HFFc6 (cell line): ENCODE measurements at regions not wholly inside any gene's neighbourhood (a gene's known extent, or its start where the extent isn't known, plus 50 kb on each side); places are given as distances from the start of the nearest gene placed in this dataset.

Experiments
- DNase-seq: peaks from one replicate; pipeline ENCODE4 v3.0.0-alpha.2; 2018
- H3K27ac Mint-ChIP-seq: 2 replicates; pipeline ENCODE4 v1.8.0; 2020; ENCODE audit warnings: mild to moderate bottlenecking, mixed read lengths
- H3K27me3 Mint-ChIP-seq: 2 replicates; pipeline ENCODE4 v1.8.0; 2021; ENCODE audit warnings: mild to moderate bottlenecking, moderate library complexity, mixed read lengths; ENCODE audit not compliant: insufficient read depth
- H3K36me3 Mint-ChIP-seq: 2 replicates; pipeline ENCODE4 v1.8.0; 2021; ENCODE audit warnings: low read depth, mixed read lengths
- H3K4me1 Mint-ChIP-seq: 2 replicates; pipeline ENCODE4 v1.8.0; 2020; ENCODE audit warnings: low read depth, mixed read lengths
- H3K4me3 Mint-ChIP-seq: 2 replicates; pipeline ENCODE4 v1.8.0; 2020; ENCODE audit warnings: mild to moderate bottlenecking, moderate library complexity, mixed read lengths
- H3K9me3 Mint-ChIP-seq: 2 replicates; pipeline ENCODE4 v1.8.0; 2020; ENCODE audit warnings: mild to moderate bottlenecking, mixed read lengths
- CTCF ChIP-seq: fragments of 200-600 bp; sonication (generic); IDR thresholded peaks from 2 replicates; pipeline ENCODE4 v1.5.0; 2021; ENCODE audit warnings: antibody characterized with exemption, mild to moderate bottlenecking

GRCh38 chr9:28820741-28821140, 1247.5 kb upstream of the C9orf72 start:
- Mint-ChIP-seq H3K4me1 (no peaks in the 10 kb centered on the region), H3K27ac (no peak overlapping the region), H3K4me3 (no peak overlapping the region), H3K36me3 (no peaks in the 10 kb centered on the region), H3K9me3 (peaks cover 36% of the 10 kb centered on the region), H3K27me3 (no peaks in the 10 kb centered on the region)
- DNase-seq, result no peak
- TF ChIP-seq CTCF, result no peak

- no peaks in the 10 kb centered on the region for H3K27me3 Mint-ChIP-seq
- H3K4me3 Mint-ChIP-seq, result no peak overlapping the region
- H3K9me3 Mint-ChIP-seq, result peaks cover 41% of the 10 kb centered on the region
- H3K27ac Mint-ChIP-seq, result no peak overlapping the region
- no peak for DNase-seq
- no peaks in the 10 kb centered on the region for H3K4me1 Mint-ChIP-seq
- H3K36me3 Mint-ChIP-seq, result no peaks in the 10 kb centered on the region
- no peak for TF ChIP-seq CTCF
These were observed 1248.0 kb upstream of the C9orf72 start for GRCh38 chr9:28821240-28821639.

DNA sequence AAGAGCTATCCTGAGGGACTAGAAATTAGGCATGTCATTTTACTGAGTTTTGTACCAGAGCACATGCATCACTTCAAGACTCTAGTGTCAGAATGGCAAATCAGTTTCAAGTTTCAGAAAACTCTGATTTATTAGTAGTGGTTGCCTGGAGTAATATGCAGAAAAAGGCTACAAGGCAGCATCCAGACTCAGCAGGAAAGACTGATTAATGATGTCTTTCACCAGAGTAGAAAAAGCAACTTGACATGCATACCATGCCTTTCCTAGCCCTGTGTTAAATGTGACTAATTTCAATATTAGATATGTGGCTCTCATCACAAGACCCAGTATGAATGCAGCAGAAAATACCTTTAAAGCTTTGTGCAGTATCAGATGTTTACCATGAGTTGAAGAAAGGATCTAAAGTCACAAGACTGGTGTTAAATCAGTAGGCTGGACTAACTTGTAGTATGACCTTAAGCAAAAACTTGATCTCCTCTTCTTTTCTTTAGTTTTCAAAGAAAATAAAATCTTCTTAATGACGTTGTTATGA, 1251.2 kb upstream of the C9orf72 start:
- TF ChIP-seq CTCF, result no peak
- H3K4me1 Mint-ChIP-seq, result no peaks in the 10 kb centered on the region
- no peak for DNase-seq
- H3K27me3 Mint-ChIP-seq, result no peaks in the 10 kb centered on the region
- H3K9me3 Mint-ChIP-seq, result peaks cover 36% of the 10 kb centered on the region
- no peak overlapping the region for H3K27ac Mint-ChIP-seq
- no peaks in the 10 kb centered on the region for H3K36me3 Mint-ChIP-seq
- no peak overlapping the region for H3K4me3 Mint-ChIP-seq

DNA sequence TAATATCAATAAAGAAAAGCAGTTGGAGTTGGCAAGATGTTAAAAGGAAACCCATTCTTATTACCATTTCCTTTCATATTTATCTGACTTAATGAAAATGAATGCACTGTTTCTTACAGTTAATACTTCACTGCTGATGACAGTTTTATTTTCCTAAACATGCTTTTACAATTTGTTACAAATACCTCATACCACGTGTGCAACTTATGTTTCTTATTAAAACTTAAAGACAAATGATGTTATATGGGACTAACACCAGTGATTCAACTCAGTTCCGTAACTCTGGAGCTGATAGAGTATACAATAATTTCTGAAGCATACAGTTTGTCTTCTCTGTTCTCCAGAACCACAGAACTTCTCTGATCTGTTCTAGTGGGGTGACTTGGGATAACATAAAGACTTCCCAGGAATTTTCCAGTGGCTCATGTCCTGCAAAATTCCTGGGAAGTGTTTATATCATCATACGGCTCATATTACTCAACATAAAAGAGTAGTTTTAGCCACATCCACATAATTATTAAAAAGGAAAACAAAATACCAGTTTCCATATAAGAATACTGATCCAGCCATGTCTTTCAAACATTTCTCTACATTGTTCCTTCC, 1259.0 kb upstream of the C9orf72 start:
- Mint-ChIP-seq H3K9me3 (peaks cover 19% of the 10 kb centered on the region), H3K4me3 (no peak overlapping the region), H3K27me3 (no peaks in the 10 kb centered on the region; the same call in 1 of the 2 replicates), H3K36me3 (no peaks in the 10 kb centered on the region), H3K27ac (no peak overlapping the region), H3K4me1 (no peaks in the 10 kb centered on the region)
- DNase-seq, result no peak
- no peak for TF ChIP-seq CTCF

GRCh38 chr9:28834156-28834555, 1260.9 kb upstream of the C9orf72 start:
- Mint-ChIP-seq H3K36me3 (no peaks in the 10 kb centered on the region), H3K4me1 (no peaks in the 10 kb centered on the region)

More at GRCh38 chr9:28834156-28834555, 1260.9 kb upstream of the C9orf72 start:
- Mint-ChIP-seq H3K27me3 (no peaks in the 10 kb centered on the region; the same call in 1 of the 2 replicates), H3K27ac (no peak overlapping the region), H3K9me3 (peaks cover 19% of the 10 kb centered on the region), H3K4me3 (no peak overlapping the region)
- no peak for TF ChIP-seq CTCF
- DNase-seq, result no peak
